ENCODE measurements at regions not wholly inside any gene's neighbourhood (a gene's known extent, or its start where the extent isn't known, plus 50 kb on each side); places are given as distances from the start of the nearest gene placed in this dataset.

- TF ChIP-seq CTCF (IDR thresholded peaks at IDR 0.05) = no peak
- TF ChIP-seq POLR2A (IDR thresholded peaks at IDR 0.05) = no peak
Measured at GRCh38 chr3:106610362-106610959, 741.6 kb upstream of the CBLB start.
